ENCODE measurements at regions not wholly inside any gene's neighbourhood (a gene's known extent, or its start where the extent isn't known, plus 50 kb on each side); places are given as distances from the start of the nearest gene placed in this dataset.

DNA sequence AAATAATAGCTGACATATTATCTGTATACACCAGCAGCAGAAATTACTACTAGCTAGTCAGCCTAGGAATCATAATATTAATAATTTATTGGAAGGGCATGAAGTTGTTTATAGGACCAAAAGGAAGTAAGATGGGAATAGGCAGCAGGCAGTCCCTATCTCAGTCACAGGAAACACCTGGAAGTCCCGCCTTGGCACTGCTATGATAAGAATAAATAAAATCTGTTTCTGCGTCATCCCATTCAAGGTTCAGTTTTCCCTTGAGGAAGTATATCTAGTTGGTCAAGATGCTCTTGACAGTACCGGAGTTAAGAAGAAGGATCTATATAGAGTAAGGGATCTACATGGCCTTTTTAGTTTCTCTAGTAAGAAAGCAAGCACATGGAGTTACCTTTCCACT, 830.8 kb downstream of the DIAPH3 start:
- TF ChIP-seq, protein P1, sequence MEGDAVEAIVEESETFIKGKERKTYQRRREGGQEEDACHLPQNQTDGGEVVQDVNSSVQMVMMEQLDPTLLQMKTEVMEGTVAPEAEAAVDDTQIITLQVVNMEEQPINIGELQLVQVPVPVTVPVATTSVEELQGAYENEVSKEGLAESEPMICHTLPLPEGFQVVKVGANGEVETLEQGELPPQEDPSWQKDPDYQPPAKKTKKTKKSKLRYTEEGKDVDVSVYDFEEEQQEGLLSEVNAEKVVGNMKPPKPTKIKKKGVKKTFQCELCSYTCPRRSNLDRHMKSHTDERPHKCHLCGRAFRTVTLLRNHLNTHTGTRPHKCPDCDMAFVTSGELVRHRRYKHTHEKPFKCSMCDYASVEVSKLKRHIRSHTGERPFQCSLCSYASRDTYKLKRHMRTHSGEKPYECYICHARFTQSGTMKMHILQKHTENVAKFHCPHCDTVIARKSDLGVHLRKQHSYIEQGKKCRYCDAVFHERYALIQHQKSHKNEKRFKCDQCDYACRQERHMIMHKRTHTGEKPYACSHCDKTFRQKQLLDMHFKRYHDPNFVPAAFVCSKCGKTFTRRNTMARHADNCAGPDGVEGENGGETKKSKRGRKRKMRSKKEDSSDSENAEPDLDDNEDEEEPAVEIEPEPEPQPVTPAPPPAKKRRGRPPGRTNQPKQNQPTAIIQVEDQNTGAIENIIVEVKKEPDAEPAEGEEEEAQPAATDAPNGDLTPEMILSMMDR (IDR thresholded peaks at IDR 0.05; ENCODE audit: extremely low read depth, missing control alignments), result no peak
- DNase-seq (ENCODE audit: low spot score), result no peak

DNA sequence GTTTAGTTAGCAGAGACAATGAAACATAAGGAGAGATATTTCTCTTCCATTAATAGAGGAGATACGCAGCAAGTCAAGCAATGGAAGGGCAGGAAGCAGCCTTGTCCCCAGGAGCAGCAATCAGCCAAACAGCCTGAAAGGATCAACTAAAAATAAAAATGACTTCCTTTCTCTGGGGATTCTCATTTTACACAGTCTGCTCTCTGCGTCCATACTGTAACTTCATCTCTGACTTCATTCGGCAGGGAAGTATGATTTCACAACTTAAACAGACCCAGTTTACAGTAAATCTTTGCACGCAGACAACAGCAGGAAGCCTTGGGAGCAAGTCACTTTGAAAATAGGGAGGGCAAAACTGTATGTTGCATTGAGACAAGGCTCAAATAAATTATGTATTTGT, 826.7 kb downstream of the DIAPH3 start:
- no peak for DNase-seq (ENCODE audit: low spot score)
- TF ChIP-seq, protein P1 (IDR thresholded peaks at IDR 0.05; ENCODE audit: extremely low read depth, missing control alignments), result no peak

DNA sequence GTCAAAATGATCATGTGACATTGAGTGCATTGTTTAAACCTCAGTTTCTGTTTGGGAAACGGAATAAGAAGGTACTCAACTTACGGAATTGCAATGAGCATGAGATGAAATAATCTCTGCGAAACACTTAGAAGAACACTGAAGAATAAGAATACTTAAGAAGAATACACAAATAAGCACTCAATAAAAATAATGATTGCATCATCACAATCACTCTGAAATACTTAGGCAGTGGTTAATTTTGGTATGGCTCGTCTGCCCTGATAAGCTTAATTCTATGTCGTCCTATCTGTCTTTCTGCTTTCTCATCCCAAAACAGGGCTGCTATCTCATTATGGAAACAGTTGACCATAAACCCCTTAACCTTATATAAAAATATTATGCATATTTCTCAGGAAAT, 823.6 kb downstream of the DIAPH3 start:
- no peak for DNase-seq (ENCODE audit: low spot score)
- TF ChIP-seq, protein P1 (IDR thresholded peaks at IDR 0.05; ENCODE audit: extremely low read depth, missing control alignments), result no peak

DNA sequence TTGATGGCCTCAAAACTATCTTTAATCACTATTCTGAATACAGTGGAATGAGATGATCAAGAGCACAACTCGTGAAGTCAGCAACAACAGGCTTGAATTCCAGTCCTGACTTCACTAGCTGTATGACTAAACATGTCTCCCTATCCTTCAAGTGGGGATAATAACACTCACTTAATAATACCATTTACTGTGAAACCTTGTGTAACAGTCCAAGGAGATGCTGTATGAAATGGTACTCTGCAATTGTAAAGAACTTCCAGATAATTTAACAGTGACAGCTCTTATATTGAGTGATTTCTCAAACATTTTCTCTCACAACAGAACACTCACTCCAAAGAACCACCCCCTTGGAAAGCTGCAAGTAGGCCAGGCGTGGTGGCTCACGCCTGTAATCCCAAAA, 823.1 kb downstream of the DIAPH3 start:
- DNase-seq (ENCODE audit: low spot score), result no peak
- TF ChIP-seq, protein P1 (IDR thresholded peaks at IDR 0.05; ENCODE audit: extremely low read depth, missing control alignments), result no peak

DNA sequence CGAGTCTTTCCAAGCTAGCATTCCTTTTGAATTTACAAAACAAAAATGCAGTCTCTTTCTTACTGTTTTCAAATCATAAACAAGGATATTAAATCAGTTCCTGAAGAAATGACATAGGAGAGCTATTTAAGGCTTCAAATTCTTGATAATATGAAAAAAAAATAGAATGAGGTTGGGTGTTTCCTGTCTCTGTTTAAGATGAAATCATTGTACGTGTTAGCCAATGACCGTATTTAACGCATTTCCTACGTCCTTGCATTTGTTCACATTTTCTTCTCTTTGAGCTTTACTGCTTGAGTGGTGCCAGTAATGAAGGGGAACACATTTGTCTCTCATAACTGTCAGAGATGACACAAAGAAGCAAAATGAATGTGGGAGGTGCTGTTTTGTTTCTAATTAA, 821.3 kb downstream of the DIAPH3 start:
- no peak for DNase-seq (ENCODE audit: low spot score)
- TF ChIP-seq, protein P1 (IDR thresholded peaks at IDR 0.05; ENCODE audit: extremely low read depth, missing control alignments), result no peak

DNA sequence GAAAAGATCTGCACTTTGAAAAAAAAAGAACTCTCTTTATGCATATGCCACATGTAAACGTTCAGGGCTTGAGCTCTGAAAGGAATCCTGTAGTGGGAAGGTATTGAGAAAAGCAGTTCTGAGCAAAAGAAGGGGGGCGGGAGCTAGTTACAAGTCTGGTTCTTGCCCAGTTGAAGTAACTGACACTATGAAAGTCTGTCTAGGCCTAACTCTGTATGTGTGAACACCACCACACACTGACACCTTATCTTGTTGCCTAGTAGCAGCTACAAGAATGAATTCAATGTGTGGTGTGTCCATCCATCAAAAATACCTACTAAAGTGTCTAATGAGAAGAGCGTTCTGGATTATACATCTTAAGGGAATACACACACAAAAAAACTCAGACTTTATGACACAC, 820.6 kb downstream of the DIAPH3 start:
- TF ChIP-seq, protein P1 (IDR thresholded peaks at IDR 0.05; ENCODE audit: extremely low read depth, missing control alignments), result no peak
- DNase-seq (ENCODE audit: low spot score), result no peak

DNA sequence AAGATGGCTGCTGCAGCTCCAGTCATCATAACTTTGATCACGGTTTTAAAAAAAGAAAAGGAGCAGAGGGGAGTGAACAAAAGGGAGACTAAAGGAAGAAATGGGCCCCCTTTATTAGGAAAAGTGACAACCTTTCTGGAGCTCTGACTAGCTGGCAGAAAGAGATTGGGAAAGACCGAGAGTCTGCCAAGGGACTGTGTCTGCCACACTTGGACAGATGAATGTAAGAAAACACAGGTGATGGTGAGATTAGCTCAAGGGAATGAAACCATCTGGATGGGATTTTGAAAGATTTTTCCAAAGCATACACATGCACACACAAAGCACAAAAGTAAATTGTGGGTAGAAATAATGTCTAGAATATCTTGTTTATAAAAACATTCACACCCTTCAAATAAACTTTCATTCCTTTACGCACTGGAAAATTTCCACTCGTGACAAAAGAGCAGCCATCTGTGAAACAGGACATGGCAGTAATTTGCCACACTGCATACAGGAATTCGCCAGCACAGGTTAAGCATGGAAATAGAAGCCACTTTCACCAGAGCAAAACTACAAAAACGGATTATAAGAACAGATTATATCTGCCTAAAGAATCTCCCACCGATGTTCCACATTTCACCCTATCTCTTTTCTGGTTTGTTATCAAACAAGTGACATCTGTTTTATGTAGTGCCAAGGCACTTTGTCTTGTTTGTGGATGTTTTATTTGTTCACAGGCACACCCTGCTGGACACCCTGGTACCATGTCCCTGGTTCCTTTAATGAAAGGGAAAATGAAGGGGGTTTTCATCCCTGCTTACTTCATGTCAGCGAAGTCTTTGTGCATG, 819.5 kb downstream of the DIAPH3 start:
- DNase-seq (ENCODE audit: low spot score), result no peak
- TF ChIP-seq, protein P1 (IDR thresholded peaks at IDR 0.05; ENCODE audit: extremely low read depth, missing control alignments), result no peak
